ENCODE measurements at regions not wholly inside any gene's neighbourhood (a gene's known extent, or its start where the extent isn't known, plus 50 kb on each side); places are given as distances from the start of the nearest gene placed in this dataset.

- no peak for TF ChIP-seq EZH2phosphoT487 (IDR thresholded peaks at IDR 0.05; ENCODE audit: insufficient read depth, low read depth)
- no peak for TF ChIP-seq EZH2 (IDR thresholded peaks at IDR 0.05; ENCODE audit: insufficient read depth, poor library complexity, severe bottlenecking)
Measured at GRCh38 chr1:69312055-69312732, 255.5 kb upstream of the LRRC7 start.

All from GM23248 (cell line).